ENCODE measurements at regions not wholly inside any gene's neighbourhood (a gene's known extent, or its start where the extent isn't known, plus 50 kb on each side); places are given as distances from the start of the nearest gene placed in this dataset.
"Not testable (repeated sequence)": the region's sequence is repeated elsewhere in the genome, so short reads cannot be mapped to it uniquely, and the experiment has no call there.

DNA sequence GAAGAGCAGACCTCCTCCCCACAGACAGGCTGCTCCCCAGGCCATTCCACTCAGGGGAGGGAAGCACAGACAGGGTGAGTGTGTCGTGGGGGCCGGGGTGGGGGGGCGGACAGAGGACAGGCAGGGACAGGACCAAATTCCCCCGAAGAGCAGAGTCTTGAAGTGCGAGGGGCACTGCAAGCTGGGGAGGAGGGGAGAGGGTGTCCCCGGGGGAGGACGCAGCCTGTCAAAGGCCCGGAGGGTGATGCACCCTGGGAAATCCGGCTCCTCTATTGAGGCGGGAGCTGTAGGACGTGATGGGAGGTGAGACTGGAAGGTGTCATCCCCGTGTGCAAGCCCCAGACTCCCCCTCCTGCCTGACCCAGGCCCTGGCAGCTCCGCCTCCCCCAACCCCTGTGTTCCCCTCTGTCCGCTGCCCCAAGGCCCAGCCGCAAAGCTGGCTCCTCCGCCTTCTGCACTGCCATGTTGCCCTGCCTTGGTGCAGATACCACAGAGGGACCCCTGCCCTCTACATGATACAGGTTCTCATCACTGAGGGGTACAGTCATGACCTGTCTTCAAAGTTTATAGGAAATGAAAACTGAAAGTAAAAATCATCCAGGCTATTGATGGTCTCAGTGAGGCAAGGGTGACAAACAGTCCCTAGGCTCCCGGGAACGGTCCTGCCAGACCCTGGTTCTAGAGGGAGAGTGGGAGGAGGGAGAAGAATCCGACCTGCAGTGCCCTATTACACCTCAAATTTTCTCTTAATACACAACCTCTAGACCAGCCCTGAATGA is 76.3 kb upstream of the IQSEC1 start:
- DNase-seq (ENCODE audit: low spot score): no peak

DNA sequence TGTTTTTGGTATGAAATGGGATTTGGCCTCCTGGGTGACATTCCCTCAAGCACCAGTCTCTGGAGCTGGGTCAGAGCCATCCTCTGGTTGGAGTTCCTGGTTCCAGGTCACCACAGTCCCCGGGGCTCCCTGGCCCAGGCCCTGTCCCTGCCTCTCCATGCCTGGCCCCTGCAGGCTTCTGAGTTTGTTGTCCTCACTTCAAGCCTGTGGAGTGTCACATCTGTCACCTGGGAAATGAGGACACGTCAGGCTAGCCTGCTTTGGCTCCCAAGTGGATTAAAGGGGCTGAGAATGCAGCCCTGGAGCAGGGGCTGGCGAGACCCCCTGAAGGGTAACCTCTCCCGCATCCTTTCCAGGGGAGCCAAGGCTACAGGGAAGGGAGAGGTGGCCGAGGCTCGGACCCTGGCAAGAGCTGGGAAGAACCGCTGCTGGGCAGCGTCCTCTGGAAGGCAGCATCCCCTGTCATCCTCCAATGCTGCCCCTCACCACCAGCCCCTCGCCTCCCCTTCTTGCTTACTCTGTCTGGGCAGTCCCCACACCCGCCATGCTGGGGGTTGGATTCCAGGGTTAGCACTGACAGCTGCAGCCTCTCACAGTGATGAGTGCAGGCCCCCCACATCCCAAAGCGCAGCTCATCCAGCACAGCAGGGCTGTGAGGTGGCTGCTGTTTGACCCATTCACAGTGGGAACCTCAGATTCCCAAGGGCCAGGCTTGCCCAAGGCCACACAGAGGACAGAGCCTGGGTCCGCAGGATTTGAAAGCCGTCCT is 75.5 kb upstream of the IQSEC1 start:
- no peak for DNase-seq (ENCODE audit: low spot score)

DNA sequence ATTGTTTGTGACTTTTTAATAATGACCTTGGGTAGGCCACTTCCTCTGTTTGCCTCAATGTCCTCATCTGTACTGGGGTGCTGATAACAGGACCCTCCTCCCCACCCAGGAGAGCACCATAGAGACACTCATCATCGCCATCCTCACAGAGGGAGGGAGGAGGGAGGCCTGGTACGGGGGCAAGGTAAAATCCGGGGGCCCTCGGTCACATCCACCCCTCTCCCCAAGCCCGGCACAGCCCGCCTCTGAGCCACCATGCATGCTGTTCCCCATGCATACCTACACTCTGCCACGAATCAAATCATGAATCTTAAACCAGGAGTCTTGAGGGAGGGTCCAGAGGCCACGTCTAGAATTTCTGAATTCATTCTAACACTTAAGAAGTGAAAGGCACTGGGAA is 74.9 kb upstream of the IQSEC1 start:
- DNase-seq (ENCODE audit: low spot score): no peak

DNA sequence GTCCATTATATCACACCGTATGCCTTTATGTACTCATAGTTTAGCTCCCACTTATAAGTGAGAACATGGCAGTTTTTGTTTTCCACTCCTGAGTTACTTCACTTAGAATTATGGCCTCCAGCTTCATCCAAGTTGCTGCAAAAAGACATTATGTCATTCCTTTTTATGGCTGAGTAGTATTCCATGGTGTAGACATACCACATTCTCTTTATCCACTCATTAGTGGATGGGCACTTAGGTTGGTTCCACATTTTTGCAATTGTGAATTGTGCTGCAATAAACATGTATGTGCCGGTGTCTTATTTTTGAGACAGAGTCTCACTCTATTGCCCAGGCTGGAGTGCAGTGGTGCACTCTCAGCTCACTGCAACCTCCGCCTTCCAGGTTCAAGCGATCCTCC is 74.1 kb upstream of the IQSEC1 start:
- no peak for DNase-seq (ENCODE audit: low spot score)

DNA sequence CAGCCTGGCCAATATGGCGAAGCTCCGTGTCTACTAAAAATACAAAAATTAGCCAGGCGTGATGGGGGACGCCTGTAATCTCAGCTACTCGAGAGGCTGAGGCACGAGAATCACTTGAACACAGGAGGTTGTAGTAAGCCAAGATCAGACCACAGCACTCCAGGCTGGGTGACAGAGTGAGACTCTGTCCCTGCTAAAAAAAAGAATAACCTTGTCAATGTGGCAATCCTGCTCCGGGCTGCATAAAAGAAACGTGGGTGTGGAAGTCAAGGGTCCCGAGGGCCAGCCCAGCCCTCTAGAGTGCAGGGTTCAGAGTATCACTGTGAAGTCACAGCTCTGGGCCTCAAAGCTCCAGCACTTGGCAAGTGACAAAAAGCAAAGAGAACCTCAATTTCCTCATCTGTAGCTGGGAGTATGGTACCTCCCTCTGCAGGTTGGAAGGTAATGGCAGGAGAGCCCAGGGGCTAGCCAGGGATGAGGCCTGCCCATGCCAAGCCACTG is 73.5 kb upstream of the IQSEC1 start:
- DNase-seq (ENCODE audit: low spot score): no peak

DNA sequence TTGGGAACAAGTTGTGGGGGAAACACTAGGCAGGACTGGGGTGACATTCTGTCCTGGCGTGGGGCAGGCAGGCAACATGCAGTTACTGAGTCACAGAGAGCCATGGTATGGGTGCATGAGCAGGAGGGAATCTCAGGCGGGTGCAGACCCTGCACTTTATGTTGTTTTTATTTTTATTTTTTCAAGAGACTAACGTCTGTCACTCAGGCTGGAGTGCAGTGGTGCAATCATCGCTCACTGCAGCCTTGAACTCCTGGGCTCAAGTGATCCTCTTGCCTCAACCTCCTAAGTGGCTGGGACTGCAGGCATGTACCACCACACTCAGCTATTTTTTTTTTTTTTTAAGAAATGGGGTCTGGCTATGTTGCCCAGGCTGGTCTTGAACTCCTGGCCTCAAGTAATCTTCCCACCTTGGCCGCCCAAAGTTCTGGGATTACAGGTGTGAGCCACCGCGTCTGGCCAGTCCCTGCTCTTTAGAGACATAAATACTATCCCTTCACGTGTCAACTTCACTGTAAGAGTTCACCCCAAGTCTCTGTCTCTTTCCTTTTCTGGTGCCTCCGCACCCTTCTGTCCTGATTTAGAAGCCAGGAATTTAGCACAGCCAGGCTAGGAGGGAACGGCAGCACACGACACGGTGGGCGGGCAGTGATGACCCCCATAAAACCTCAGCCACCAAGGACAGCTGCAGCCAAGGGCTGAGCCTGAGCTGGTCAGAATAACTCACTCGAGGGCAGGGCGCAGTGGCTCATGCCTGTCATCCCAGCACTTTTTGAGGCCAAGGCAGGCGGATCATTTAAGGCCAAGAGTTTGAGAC is 72.8 kb upstream of the IQSEC1 start:
- no peak for DNase-seq (ENCODE audit: low spot score)

DNA sequence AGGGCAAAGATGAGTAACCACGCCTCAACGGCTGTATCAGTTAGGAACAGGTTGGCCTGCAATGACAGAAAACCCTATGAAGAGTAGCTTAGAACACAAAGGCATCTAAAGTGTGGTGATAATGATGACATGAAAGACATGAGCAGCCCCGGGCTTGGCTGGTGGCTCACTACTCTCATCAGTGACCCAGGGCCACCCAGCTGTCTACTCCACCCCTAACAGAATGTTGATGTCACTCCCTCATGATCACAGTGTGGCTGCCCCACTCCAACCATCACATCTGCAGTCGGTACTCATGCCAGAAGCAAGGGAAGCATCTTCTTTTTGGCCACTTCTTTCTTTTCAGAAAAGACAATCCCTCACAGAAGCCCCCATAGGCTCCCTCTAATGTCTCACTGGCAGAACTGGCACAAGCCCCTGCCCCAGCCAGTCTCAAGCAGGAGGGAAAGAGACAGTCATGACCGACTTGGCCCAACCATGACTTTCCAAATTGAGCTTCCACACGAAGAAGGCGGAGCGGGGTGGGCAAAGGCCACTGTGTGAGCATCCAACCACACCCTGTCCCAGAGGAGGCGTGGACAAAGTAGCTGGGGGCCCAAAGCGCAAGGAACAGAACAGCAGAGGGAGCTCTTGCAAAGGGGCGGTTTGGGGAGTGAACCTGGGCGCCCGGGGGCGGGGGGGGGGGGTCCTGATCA is 72.0 kb upstream of the IQSEC1 start:
- peak; percentile 60 for DNase-seq (ENCODE audit: low spot score)

DNA sequence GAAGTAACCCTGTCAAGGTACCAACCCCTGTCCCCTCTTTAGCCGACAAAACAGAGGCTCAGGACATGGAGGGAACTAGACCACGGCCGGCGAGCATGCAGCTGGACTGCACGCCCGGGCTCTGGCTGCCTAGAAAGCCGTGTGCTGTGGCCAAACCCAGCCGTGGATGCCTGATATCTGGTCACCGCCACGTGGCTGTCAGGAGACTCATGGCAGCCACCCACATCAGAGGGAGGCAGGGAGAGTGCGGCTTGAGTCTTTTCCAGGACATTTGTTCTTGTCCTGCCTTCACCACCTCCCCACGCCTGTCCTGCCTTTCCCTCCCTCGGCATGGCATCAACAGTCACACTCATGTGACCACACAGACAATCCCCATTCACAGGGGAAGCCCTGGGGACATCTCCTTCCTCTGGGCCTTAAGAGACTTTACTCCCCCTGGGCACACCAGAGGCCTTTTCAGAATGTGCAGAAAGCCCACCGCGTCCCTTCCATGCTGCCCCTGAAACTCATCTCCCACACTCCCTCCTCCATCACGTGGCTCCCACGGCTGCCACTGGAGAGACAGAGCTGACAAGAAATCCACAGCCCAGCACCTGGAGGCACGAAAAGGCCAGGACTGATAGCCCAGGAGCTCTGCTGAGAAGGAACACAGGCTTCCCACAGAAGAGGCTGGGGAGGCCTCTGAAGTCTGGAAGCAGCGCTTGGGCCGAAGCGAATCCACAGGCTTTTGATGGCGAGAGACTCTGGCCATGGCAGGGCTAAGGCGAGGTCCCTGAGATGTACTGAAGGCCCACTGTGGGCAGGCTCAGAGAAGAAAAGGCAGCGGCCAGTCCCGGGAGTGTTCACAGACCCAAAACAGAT is 71.2 kb upstream of the IQSEC1 start:
- DNase-seq (ENCODE audit: low spot score): no peak

DNA sequence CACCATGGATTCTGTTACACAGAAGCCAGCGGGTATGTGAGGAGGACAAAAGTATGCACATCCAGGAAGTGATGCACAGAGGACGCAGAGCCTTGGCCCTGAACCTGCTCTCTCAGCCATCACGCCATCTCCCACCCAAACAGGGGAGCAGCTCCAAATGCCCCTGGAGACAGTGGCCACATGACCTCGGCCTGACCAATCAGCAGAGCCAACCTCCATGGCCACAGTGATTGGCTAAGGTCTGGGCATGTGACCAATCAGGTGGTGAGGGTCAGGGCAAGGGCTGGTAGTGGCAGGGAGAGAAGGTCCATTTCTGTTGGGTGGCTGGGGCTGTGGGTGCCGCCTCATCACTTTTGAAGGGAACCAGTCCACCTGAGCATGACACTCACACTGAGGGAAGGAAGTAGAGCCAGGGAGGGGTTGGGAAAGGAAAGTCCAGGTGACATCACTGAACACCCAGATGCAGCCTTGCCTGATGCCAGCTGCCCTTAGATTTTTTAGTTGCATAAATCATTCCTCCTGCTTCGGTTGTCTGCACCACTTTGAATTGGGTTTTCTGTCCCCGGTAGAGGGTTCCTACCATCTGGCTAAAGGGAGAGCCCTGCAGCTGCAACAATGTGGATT is 70.3 kb upstream of the IQSEC1 start:
- DNase-seq (ENCODE audit: low spot score): no peak

DNA sequence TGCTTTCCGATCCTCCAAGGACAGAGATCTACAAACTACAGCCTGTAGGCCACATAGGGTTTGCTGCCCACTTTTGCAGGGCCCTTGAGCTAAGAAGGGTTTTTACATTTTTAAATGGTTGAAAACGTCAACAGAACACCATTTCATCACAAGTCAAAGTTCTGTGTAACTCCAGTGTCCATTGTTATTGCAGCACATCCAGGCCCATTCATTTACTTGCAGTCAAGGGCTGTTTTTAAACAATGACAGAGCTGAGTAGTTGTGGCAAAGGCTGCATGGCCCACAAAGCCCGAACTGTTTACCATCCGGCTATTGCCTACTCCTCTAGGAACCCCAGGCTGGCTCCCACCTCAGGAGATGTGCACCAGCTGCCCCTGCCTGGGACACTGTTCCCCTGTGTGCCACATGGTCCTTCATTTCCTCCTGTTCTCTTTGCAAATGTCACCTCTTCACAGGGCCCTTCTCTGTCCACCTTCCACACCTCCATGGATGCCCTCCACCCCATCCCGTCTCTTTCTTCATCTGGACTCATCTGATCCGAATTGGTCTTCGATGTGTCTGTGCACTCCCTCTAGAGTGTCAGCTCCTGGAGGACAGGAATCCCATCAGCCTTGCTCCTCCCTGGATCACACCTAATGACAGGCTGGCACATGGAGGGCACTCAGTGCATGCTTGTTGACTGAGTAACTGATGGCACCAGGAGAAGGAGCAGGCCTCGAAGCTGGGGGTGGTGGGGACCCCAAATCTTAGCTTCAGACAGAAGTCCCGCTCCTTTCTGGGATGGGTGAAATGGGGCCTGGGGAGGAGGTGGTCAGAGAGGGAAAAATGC is 69.5 kb upstream of the IQSEC1 start:
- DNase-seq (ENCODE audit: low spot score): no peak

DNA sequence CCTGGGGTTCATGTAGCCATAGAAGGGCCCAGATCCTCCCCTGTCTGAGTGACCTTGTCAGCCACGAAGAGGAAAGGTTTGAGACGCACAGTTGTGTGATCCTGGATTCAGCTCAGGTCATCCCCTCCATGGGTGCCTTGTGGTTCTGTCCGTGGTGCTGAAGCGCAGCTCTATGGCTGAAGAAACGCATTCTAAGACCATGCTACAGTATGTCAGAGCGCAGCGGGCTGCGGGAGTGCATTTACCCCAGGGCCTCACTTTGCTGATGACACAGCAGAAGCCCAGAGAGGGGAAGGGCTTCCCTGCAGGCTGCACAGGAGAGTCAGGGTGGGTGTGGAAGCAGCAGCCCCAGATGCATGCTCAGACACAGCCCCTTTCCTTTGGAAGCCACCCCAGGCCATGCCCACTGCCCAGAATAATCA is 68.8 kb upstream of the IQSEC1 start:
- peak; percentile 89 for DNase-seq (ENCODE audit: low spot score)

DNA sequence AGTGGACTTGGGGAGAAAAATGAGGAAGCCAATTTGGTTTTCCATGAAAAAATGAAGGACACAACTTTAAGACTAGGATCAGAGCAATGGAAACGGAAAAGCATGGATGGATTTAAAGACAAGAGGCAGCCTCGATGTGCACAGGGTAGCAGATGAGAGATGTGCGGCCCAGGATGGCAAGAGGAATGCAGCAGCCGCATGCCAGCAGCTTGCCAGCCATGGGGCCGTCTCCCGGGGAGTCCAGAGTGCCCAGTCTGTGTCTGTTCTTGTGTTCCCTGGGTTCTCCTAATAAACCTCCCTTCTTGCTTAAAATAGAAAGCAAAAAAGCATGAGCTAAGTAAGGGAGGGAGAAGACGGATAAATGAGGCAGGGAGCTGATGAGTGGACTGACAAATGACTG is 68.0 kb upstream of the IQSEC1 start:
- DNase-seq (ENCODE audit: low spot score): no peak

DNA sequence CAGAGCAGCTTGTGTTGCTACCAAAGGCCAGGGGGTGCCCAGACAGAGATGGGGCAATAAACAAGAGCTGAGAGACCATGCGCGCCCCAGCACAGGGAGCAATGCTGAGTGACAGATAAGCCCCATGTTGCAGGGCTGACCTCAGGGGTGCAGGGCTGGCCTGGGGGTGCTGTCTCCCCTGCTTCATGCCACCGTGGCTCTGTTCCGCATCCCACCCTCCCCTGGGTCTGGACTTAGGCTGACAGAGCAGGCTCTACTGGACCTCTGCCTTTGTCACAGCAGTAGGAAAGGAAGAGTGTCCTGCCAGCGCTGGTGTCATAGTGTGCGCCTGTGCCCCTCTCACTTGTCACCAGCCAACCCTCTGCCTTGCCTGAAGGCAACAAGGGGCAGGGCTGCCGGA is 67.4 kb upstream of the IQSEC1 start:
- no peak for DNase-seq (ENCODE audit: low spot score)

DNA sequence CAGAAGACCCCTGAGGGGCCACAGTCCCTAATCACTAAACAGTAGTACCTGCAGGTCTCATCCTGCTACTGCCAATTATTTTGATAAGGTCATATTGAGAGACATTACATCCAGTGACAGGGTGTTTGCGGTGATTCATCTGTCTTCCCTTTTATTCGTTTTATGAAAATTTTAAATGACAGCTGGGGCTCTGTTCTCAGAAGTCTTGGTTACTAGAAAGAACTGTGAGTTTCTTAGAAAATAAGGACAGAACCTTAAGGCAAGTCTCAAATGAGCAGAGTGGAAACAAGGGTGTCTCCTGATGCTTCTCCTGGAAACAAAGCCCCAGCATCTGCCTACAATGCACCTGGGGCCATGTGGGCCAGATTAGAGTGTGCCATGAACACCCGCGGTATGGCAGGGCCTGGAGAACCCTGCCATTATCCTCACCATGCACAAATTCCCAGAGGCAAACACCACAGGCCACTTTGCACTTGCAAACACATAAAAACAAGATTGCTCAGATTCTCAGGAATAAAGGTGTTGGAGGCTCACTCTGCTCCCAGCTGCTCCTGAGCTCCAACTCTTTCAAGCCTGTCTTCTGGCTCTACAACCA is 66.3 kb upstream of the IQSEC1 start:
- DNase-seq (ENCODE audit: low spot score): no peak

DNA sequence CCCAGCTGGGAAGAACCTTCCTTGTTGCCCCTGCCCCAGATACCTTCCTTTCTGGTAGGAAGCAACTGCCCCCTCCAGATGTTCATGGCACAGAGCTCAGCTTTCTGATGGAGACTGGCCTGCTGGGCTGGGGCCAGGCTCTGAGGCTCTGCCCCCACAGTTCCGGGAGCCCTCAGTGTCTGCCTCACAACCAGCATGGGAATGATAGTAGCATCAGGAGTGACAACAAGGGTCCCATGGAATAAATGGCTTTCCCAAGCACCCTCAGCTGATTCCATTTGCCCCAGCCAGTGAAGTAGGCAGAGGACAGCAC is 65.6 kb upstream of the IQSEC1 start:
- DNase-seq (ENCODE audit: low spot score): no peak

DNA sequence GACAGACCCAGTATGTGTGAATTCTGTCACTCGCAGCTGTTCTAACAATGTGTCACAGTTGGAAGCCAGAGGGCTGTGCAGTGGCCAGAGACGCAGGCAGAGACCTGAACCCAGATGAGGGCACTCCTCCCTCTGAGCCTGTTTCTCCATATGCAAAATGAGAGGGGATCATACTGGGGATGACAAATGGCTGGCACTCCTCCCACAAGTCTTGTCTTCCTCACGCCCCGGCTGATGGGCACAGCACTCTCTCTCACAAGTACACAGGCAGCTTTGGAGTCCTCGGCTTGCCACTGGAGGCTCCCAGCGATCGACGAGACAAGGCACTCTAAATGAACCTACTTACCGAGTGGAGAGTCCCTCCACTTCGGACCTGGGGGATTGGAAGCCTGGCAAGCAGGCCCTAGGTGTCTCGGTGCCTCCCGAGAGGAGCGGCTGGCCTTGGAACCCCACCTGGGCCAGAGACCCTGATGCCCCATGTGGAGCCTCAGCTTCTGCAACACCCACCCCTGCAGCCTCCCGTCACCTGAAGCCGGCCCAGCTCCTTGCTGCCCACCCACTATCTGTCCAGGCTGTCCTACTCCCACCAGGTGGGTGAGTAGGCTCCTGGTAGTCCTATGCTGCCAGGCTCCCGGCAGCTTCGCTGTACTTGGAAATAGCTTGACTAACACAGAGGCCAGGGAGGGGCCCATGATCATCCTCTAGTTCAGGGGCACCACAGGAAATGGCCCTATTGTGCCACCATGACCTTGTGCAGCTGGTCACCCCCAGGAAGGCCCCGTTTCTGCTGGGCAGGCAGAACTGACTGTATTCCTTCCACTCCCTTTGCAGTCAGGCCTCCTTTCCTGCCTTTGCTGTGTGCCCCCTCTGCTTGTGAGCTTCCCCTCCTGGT is 65.0 kb upstream of the IQSEC1 start:
- DNase-seq (ENCODE audit: low spot score): no peak

DNA sequence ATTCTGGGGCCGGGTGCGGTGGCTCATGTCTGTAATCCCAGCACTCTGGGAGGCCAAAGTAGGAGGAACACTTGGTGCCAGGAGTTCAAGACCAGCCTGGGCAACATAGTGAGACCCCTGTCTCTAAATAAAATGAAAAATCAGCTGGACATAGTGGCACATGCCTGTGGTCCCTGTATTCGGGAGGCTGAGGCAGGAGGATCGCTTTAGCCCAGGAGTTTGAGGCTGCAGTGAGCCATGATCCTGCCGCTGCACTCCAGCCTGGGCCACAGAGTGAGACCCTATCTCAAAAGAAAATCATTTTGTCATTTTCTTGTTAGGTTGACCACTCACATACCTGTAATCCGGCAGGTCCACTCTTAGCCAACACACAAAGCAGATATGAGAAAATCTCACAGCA is 63.6 kb upstream of the IQSEC1 start:
- not testable (repeated sequence) for DNase-seq (ENCODE audit: low spot score)

DNA sequence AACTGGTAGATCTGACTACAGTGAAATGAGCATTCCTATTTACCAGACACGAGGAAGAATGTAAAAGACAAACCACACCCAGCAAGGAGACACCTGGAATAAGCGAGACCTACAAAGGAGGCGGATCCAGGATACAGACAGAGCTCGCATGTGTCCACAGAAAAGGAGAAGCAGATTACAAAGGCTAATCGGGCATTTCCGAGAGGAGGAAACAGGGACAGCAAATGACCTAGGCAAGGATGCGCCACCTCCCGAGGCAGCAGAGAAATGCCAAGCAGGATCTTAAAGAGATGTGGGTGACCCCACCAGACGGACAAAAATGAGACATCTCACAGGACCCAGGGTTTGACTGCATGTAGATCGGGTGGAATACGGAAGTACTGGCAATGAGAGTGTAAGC is 63.2 kb upstream of the IQSEC1 start:
- no peak for DNase-seq (ENCODE audit: low spot score)

All from HuH-7.5 (cell line).